Central memory CD4-positive, alpha-beta T cell (primary cell): ENCODE measurements at regions not wholly inside any gene's neighbourhood (a gene's known extent, or its start where the extent isn't known, plus 50 kb on each side); places are given as distances from the start of the nearest gene placed in this dataset.
"Not testable (repeated sequence)": the region's sequence is repeated elsewhere in the genome, so short reads cannot be mapped to it uniquely, and the experiment has no call there.

Experiments used
- DNase-seq: peaks from one replicate; pipeline ENCODE4 v3.0.0; 2022

- DNase-seq: no peak
Measured at GRCh38 chr7:115635876-115636275, 394.7 kb downstream of the TFEC start.

DNA sequence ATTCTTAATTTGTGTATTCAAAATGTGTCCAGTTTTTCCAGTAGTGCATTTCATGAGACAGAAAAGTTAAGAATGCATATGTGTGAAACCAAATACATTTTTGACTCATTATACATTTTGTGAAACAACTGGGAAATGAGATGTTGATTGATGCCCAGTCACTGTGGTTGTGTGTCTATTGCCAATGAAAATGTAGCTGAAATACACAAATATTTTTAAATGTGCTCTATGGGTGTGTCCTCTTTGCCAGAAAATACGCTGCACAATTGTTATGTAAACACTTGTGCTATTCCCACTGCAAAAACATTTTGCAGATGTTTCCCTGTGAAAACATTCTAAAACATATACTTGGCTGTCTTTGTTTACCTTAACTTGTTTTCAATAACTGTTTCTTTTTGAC is 395.2 kb downstream of the TFEC start:
- no peak for DNase-seq

DNA sequence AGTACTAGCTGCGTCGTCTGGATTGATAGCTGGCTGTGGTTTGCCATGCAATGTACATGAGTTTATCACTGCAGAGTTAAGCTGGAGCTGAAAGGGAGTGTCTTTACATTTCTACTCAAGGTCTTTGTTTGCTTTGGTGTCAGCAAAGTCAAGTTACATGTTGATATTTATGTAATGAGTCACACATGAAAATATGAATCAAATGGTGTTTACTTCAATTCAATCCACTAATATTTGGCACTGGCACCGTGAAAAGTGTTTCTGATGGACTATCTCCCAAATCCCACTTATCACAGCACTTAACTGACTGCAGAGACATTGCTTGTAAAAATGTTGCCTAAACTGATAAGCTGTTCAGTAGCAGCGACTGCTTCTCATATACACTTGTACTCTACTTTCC is 395.9 kb downstream of the TFEC start:
- no peak for DNase-seq

- DNase-seq: no peak
Measured at GRCh38 chr7:115632636-115633035, 397.9 kb downstream of the TFEC start.

- DNase-seq: no peak
Measured at GRCh38 chr7:115631782-115632181, 398.8 kb downstream of the TFEC start.

- DNase-seq: no peak
Measured at GRCh38 chr7:115630049-115630448, 400.5 kb downstream of the TFEC start.

DNA sequence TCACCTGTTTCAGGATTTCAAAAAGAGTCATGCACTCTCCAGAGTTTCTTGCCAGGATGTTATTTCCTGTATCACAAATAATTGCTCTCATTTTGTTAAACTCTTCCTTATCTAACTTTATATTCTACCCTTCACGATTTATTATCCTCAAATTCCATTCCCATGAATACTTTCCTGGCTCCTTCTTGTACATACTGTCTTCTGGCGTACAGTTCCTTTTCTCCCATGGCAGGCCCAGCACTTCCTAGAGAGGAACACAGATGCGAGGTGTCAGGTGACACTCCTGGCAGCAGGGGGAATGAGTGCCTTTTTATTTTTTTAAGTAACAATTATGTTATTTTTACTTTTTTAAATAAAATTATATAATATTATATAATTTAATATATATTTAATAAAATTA is 411.9 kb downstream of the TFEC start:
- no peak for DNase-seq

- DNase-seq: no peak
Measured at GRCh38 chr7:115613836-115614235, 416.7 kb downstream of the TFEC start.

- no peak for DNase-seq
Measured at GRCh38 chr7:115603416-115603815, 427.1 kb downstream of the TFEC start.

DNA sequence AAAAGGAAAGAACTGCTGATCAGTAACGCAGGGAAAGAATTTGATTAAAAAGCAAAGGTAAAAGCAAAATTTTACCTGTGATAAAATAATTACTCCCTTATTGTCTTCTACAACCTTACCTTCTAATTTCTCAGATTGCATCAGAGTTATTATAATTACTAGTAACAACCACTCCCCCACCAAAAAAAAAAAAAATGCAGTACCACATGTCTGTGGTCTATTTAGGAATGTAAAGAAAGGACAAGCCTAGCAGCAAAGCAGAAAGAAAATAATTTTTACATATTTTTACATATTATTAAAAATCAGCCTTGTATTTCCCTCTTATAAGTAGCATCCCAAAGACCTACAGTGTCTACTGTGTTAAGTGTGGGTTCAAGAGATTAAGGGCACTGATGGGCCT is 430.4 kb downstream of the TFEC start:
- no peak for DNase-seq

- DNase-seq: not testable (repeated sequence)
Measured at GRCh38 chr7:115599184-115599583, 431.4 kb downstream of the TFEC start.

GRCh38 chr7:115597220-115597619 is 433.3 kb downstream of the TFEC start:
- DNase-seq: not testable (repeated sequence)

- DNase-seq: no peak
Measured at GRCh38 chr7:115593111-115593510, 437.5 kb downstream of the TFEC start.

- DNase-seq: no peak
Measured at GRCh38 chr7:115585015-115585718, 445.4 kb downstream of the TFEC start.

DNA sequence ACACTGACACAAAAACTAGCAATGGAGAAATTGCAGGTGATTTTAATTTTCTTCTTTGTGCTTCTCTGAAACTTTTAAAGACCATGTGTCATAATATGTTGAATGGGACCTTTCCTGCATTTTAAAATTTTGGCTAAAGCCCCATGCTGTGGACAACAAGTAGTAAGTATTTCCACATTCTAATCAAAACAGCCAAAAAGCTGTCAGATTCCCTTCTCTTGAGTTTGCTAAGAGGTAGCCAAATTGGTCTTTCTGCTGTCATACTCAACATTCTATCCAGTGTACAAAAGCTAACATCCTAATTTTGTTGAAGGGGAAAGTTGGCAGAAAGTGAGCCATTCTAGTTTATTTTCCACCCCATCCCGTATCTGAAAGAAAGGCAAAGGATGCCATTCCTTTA is 447.6 kb downstream of the TFEC start:
- DNase-seq: no peak

- DNase-seq: no peak
Measured at GRCh38 chr7:115578576-115578975, 452.0 kb downstream of the TFEC start.

- DNase-seq: no peak
Measured at GRCh38 chr7:115574681-115575291, 455.8 kb downstream of the TFEC start.

DNA sequence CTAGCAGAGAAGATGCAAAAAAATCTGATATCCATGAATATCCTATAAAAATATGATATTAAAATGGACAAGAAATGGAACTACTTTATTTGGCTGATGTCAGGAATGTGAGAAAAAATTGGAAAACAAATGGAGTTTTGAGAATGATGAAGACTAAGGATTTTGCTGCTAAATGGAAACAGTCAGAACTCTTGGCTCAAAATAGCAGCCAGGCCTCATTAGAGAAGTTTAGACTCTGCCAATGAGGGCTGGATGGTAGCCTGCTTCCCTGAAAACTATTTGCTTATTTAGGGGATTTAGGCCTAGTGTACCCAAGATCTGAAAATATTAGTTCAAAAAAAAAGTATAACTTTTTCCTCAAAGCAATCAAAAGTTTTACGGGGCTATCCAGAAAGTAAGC is 458.5 kb downstream of the TFEC start:
- no peak for DNase-seq

- DNase-seq: no peak
Measured at GRCh38 chr7:115561335-115562110, 469.0 kb downstream of the TFEC start.

GRCh38 chr7:115559877-115560276 is 470.7 kb downstream of the TFEC start:
- no peak for DNase-seq

DNA sequence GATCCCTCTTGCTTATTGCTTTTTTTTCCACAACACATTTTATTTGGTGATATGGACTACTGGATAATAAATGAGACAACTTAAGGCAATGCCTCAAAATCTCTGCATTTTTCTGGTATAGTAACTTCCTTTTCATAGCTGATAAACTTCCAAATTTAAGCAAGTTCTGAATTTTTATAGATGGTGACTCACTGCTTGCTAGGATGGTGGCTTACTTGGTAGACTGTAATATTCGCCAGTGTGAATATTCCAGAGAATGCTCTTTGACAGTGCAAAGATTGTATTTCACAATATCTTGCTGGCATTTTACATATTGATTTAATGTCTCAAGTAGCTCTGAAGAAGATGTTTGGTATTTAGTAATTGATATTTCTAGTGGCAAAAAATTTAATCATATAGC is 472.4 kb downstream of the TFEC start:
- no peak for DNase-seq

GRCh38 chr7:115557296-115557695 is 473.3 kb downstream of the TFEC start:
- not testable (repeated sequence) for DNase-seq

- no peak for DNase-seq
Measured at GRCh38 chr7:115552766-115553165, 477.8 kb downstream of the TFEC start.

GRCh38 chr7:115549910-115550309 is 480.7 kb downstream of the TFEC start:
- no peak for DNase-seq
